HUES6 (cell line): ENCODE measurements at regions not wholly inside any gene's neighbourhood (a gene's known extent, or its start where the extent isn't known, plus 50 kb on each side); places are given as distances from the start of the nearest gene placed in this dataset.

Experiments
- H3K27ac ChIP-seq: 2 replicates; pipeline ENCODE4 v1.7.0; 2013; ENCODE audit warnings: low read depth, mild to moderate bottlenecking, low read length, inconsistent platforms
- H3K27me3 ChIP-seq: 2 replicates; pipeline ENCODE4 v1.6.1; 2013; ENCODE audit warnings: low read length; ENCODE audit not compliant: control insufficient read depth, insufficient read depth
- H3K36me3 ChIP-seq: 2 replicates; pipeline ENCODE4 v1.6.1; 2013; ENCODE audit warnings: low read length; ENCODE audit not compliant: control insufficient read depth, insufficient read depth
- H3K4me1 ChIP-seq: 2 replicates; pipeline ENCODE4 v1.6.1; 2013; ENCODE audit warnings: low read length; ENCODE audit not compliant: control insufficient read depth, insufficient read depth
- H3K4me3 ChIP-seq: 2 replicates; pipeline ENCODE4 v1.5.1; 2013; ENCODE audit warnings: low read depth, low read length
- H3K9ac ChIP-seq: one replicate; pipeline ENCODE4 v1.6.1; 2013; ENCODE audit warnings: mild to moderate bottlenecking, low read length
- H3K9me3 ChIP-seq: 2 replicates; pipeline ENCODE4 v1.6.1; 2013; ENCODE audit warnings: low read depth, low read length; ENCODE audit not compliant: control insufficient read depth, insufficient read depth

DNA sequence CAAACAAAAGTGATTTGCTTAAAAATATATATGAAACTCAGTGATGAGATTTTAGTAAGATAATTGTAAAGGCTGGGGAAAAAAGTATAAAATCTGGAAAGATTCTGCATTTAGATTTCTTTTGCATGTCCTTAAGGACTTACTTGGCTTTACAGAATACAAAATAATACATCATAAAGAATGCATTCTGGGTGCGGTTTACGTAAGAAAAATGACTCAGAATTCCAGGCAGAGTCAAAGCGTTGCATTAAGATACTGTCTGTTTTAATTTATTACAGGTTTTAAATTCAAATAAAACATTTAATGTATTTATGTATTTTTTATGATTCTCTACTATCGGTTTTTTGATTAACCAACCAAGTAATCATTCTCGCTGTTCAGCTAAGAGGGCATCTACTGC is 178.0 kb downstream of the SH3BP4 start:
- Histone ChIP-seq H3K9me3 (no peaks in the 10 kb centered on the region), H3K27ac (no peak overlapping the region), H3K4me1 (peaks cover 6% of the 10 kb centered on the region; the same call in 1 of the 2 replicates), H3K27me3 (peaks cover 62% of the 10 kb centered on the region), H3K36me3 (no peaks in the 10 kb centered on the region), H3K4me3 (no peak overlapping the region), H3K9ac (no peak overlapping the region)

DNA sequence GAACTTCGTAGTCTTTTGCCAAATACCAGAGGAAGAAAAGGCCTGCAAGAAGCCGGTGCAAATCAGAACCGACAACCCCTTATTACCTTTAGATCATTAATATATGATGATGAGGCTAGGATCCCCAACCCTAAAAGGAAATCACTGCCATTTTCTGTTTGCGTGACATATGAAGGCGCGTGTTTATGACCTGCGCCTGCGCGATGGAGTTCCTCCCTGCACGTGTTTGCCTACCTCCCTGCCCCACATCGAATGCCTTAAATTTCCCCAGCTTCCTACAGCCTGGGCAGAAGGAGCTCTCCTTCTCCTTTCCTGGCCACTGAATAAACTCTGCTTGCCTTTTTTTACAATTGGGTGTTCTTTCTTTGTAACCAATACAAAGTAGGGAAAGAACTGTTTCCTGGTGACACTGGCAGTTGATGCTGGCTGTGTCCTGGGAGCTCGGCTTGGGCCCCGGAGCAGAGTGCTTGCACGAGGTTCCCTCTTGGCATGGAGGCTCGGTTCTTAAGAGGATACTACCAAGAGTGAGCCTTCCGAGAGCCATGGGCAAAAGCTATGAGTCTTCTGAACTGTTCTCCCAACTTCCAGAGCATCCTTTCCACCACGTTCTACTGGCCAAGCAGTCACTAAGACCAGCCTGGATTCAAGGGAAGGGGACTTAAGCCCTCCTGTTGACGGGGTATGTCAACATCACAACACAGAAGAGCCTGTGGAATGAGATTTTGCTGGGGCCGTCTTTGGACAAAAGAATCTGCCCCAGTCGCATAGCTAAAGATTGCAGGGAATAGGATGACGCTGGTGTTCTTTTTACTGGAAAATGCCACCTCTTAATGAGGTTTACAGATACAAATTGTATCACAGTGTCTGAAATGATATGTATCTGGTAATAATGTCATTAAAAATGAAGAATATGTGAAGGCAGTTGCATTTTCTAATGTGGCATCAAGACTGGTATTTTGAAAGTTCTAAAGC is 179.8 kb downstream of the SH3BP4 start:
- Histone ChIP-seq H3K27me3 (peaks cover 44% of the 10 kb centered on the region), H3K4me1 (peaks cover 5% of the 10 kb centered on the region; the same call in 1 of the 2 replicates), H3K9me3 (0 out of 2 replicates have a peak, but pooled peaks cover 4% of the 10 kb centered on the region), H3K9ac (no peak overlapping the region), H3K27ac (no peak overlapping the region), H3K4me3 (no peak overlapping the region), H3K36me3 (no peaks in the 10 kb centered on the region)

DNA sequence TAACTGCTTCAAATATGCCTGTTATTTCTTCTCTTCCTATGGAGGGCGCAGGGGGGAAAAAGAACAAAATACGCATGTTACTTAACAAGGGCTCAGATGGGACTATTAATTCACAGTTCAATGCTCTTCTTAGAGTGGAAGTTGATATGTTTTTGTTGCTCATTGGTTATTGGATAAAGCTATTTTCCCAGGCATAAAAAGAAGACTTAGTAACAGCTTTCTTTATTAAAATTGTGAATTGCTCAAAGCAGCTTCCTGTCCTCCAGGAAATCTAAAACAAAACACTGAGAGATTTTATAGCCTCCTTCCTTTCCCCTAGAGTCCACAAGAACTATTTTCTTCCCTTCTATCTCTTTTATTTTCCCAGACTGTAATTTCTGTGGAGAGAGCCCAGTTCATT is 180.8 kb downstream of the SH3BP4 start:
- Histone ChIP-seq H3K27me3 (peaks cover 37% of the 10 kb centered on the region; the same call in 1 of the 2 replicates), H3K4me3 (no peak overlapping the region), H3K36me3 (no peaks in the 10 kb centered on the region), H3K9ac (no peak overlapping the region), H3K9me3 (0 out of 2 replicates have a peak, but pooled peaks cover 4% of the 10 kb centered on the region), H3K27ac (no peak overlapping the region), H3K4me1 (no peaks in the 10 kb centered on the region)

DNA sequence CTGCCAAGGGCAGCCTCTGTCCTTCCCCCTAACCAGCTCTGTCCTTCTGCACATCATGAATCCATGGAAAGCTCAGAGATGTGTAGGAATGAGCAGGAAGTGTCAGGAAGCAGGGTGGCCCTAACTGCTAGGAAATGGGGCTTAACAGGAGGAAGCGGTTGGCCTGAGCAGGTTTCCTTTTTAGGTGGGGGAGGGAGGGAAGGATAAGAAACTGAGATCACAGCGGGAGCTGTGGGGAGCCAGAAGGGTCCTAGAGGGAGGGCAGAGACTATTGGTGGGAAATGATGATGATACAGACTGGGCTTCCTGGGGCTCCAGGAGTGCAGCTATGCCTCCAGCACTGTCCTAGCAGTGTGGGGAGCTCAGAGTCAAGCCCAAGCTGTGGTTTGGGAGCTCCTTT is 182.0 kb downstream of the SH3BP4 start:
- no peaks in the 10 kb centered on the region for H3K4me1 ChIP-seq
- H3K4me3 ChIP-seq: no peak overlapping the region
- H3K9me3 ChIP-seq: 0 out of 2 replicates have a peak, but pooled peaks cover 4% of the 10 kb centered on the region
- peaks cover 28% of the 10 kb centered on the region; the same call in 1 of the 2 replicates for H3K27me3 ChIP-seq
- no peak overlapping the region for H3K9ac ChIP-seq
- no peak overlapping the region for H3K27ac ChIP-seq
- H3K36me3 ChIP-seq: no peaks in the 10 kb centered on the region

DNA sequence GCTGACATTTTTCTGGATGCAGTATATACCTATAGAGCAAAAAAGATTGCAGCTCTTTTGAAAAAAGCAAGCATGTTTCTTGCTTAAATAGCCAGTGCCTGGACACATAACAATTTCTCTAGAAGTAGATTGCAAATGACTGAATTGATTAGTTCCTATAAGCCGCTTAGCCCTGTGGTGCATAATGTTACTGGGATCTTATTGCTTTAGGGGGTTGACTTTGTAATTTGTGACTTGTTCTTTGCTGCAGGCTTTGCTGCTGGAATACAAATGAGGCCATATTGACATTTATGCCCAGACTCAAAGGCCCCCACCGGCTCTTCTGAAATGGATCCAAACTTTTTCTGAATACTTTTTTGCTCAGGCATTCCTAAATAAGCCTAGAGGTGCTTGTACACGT is 182.6 kb downstream of the SH3BP4 start:
- H3K27me3 ChIP-seq: peaks cover 27% of the 10 kb centered on the region; the same call in 1 of the 2 replicates
- H3K36me3 ChIP-seq: no peaks in the 10 kb centered on the region
- no peak overlapping the region for H3K27ac ChIP-seq
- H3K9ac ChIP-seq: no peak overlapping the region
- no peak overlapping the region for H3K4me3 ChIP-seq
- H3K9me3 ChIP-seq: 0 out of 2 replicates have a peak, but pooled peaks cover 4% of the 10 kb centered on the region
- H3K4me1 ChIP-seq: no peaks in the 10 kb centered on the region

GRCh38 chr2:235135195-235135965 is 183.6 kb downstream of the SH3BP4 start:
- no peaks in the 10 kb centered on the region for H3K36me3 ChIP-seq
- peaks cover 23% of the 10 kb centered on the region; the same call in 1 of the 2 replicates for H3K27me3 ChIP-seq
- H3K9ac ChIP-seq: no peak overlapping the region
- no peaks in the 10 kb centered on the region for H3K4me1 ChIP-seq
- H3K4me3 ChIP-seq: no peak overlapping the region
- no peak overlapping the region for H3K27ac ChIP-seq
- 0 out of 2 replicates have a peak, but pooled peaks cover 4% of the 10 kb centered on the region for H3K9me3 ChIP-seq

GRCh38 chr2:235135990-235136561 is 184.3 kb downstream of the SH3BP4 start:
- no peak overlapping the region for H3K27ac ChIP-seq
- H3K27me3 ChIP-seq: peaks cover 16% of the 10 kb centered on the region; the same call in 1 of the 2 replicates
- no peak overlapping the region for H3K4me3 ChIP-seq
- no peaks in the 10 kb centered on the region for H3K36me3 ChIP-seq
- no peak overlapping the region for H3K9ac ChIP-seq
- no peaks in the 10 kb centered on the region for H3K4me1 ChIP-seq
- H3K9me3 ChIP-seq: 0 out of 2 replicates have a peak, but pooled peaks cover 4% of the 10 kb centered on the region

DNA sequence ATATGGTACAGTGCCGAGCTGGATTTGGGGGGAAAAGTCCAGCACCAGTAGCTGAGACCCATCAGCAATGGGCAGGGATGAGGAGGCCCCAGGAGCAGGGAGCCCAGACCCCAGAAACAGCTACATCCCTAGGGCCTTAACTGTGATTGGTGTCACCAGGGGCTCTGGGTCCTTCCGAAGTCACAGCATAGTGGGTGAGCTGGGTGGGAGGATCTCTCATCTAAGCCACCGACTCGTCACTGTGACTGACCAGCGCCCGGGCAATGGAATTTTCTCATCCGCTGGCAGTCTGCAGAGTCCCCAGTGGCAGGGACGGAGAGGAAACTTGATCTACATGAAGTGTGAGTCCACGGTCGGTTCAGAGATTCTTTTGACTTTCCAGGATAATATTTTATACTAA is 186.5 kb downstream of the SH3BP4 start:
- no peak overlapping the region for H3K4me3 ChIP-seq
- H3K9ac ChIP-seq: no peak overlapping the region
- H3K9me3 ChIP-seq: 0 out of 2 replicates have a peak, but pooled peaks cover 4% of the 10 kb centered on the region
- no peaks in the 10 kb centered on the region for H3K36me3 ChIP-seq
- no peaks in the 10 kb centered on the region for H3K4me1 ChIP-seq
- 0 out of 2 replicates have a peak, but pooled peaks cover 6% of the 10 kb centered on the region for H3K27me3 ChIP-seq
- H3K27ac ChIP-seq: no peak overlapping the region

GRCh38 chr2:235139956-235140800 is 188.4 kb downstream of the SH3BP4 start:
- no peak overlapping the region for H3K9ac ChIP-seq
- H3K9me3 ChIP-seq: 0 out of 2 replicates have a peak, but pooled peaks cover 2% of the 10 kb centered on the region
- no peak overlapping the region for H3K27ac ChIP-seq
- H3K36me3 ChIP-seq: no peaks in the 10 kb centered on the region
- H3K27me3 ChIP-seq: no peaks in the 10 kb centered on the region; the same call in 1 of the 2 replicates
- H3K4me3 ChIP-seq: no peak overlapping the region
- H3K4me1 ChIP-seq: no peaks in the 10 kb centered on the region

- no peak overlapping the region for H3K27ac ChIP-seq
These were observed 188.9 kb downstream of the SH3BP4 start for GRCh38 chr2:235140801-235141081.

More at GRCh38 chr2:235140801-235141081, 188.9 kb downstream of the SH3BP4 start:
- Histone ChIP-seq H3K4me3 (no peak overlapping the region), H3K9me3 (no peaks in the 10 kb centered on the region), H3K27me3 (no peaks in the 10 kb centered on the region; the same call in 1 of the 2 replicates), H3K9ac (no peak overlapping the region), H3K4me1 (no peaks in the 10 kb centered on the region), H3K36me3 (no peaks in the 10 kb centered on the region)
